GM12872 (cell line): ENCODE measurements at regions not wholly inside any gene's neighbourhood (a gene's known extent, or its start where the extent isn't known, plus 50 kb on each side); places are given as distances from the start of the nearest gene placed in this dataset.

Experiments
- TF ChIP-seq, protein P1 (sequence below): IDR thresholded peaks from 3 replicates; pipeline ENCODE4 v1.5.1; 2011; ENCODE audit warnings: low read depth, mild to moderate bottlenecking, low read length, moderate library complexity; ENCODE audit not compliant: insufficient read depth

DNA sequence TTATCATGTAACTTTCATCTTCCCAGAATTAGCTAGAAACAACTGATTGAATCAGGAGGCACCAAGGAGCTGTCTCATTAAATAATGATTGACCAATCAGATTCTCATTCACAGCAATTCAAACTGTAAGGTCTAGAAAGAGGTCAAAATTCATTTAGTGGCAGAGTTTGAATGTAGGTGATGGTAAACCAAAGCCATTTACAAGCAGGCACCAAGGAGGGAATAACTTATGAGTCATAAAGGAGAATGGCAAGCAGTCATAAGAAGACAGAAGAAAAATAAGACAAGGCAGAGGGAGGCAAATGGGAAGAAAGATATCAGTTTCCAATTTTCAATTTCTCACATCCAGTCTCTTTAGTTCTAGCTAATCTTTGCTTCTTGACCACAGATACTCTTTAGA lies 52.9 kb upstream of the DEFB112 start:
- TF ChIP-seq, protein P1, sequence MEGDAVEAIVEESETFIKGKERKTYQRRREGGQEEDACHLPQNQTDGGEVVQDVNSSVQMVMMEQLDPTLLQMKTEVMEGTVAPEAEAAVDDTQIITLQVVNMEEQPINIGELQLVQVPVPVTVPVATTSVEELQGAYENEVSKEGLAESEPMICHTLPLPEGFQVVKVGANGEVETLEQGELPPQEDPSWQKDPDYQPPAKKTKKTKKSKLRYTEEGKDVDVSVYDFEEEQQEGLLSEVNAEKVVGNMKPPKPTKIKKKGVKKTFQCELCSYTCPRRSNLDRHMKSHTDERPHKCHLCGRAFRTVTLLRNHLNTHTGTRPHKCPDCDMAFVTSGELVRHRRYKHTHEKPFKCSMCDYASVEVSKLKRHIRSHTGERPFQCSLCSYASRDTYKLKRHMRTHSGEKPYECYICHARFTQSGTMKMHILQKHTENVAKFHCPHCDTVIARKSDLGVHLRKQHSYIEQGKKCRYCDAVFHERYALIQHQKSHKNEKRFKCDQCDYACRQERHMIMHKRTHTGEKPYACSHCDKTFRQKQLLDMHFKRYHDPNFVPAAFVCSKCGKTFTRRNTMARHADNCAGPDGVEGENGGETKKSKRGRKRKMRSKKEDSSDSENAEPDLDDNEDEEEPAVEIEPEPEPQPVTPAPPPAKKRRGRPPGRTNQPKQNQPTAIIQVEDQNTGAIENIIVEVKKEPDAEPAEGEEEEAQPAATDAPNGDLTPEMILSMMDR: no peak

DNA sequence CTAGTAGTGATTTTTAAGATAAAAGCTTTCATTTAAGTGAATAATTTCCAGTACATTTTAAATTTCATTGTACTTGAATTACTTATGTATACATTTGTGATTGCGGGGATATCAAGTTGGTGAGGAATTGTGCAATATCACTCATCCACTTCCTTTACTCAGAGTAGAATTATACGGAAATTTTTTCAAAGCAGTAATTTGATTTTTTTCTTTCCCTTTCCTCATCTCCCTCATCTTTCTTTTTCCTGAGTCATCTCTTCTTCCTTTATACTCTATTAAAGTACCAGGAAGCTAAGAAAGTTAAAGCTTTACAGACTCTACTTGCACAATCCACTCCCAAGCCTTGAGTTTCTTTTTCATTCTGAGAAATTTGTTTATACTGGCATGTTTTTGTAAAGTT lies 60.9 kb upstream of the DEFB112 start:
- TF ChIP-seq, protein P1: no peak

DNA sequence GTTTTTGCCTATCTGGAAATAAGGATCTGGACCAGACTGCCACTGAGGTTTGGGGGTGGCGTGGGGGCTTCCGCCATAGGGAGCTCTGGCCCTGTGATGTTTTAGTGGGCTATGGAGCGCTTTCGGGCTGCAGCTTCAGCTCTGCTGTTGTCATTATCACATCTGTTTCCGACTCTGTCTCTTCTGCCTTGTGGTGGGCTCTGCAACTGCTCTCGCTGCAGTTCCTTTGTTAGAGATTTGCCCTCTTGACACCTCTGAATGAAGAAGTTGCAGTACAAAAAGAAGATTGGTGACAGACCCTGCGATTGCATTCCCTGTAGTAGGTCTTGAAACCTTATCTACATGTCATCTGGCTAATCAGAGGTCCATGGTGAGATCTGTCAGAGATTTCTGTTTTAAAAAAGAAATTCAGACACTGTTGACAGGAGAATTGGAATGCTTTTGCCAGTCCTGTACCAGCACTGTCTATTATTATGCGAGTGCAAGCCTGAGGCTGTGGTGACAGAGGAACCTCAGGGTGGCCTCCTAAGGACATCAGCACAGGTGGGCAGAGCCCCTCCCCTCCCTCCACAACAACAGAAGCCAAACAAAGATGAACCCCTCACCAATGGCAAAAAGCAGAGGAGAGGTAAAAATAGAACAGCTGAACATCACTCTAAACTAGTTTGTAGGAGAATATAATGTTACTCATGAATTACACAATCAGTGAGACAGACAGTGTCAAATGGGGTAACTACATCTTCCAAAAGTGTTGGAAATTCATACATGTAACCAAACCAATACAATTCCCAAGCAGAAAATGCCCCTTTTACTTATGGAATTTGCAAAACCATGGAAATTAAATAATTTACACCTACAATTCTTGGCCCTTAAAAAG lies 63.5 kb upstream of the DEFB112 start:
- TF ChIP-seq, protein P1: no peak

DNA sequence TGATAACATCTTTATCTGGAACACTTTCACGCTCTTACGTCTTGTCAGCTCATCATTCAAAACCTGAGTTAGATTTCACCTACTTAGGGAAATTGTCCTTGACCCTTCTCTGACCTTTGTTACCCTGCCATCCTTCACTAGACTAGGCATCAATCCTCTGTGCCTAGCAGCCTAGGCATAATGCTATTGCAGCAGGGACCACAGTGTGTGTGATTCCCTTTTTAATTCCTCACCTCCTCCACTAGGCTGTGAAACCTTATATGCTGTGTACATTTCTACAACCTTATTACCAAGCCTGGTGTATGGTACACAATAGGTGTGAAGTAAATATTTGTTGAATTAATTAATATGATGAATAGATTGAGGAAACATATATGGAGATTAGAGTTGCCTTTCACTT lies 66.7 kb upstream of the DEFB112 start:
- TF ChIP-seq, protein P1: no peak

DNA sequence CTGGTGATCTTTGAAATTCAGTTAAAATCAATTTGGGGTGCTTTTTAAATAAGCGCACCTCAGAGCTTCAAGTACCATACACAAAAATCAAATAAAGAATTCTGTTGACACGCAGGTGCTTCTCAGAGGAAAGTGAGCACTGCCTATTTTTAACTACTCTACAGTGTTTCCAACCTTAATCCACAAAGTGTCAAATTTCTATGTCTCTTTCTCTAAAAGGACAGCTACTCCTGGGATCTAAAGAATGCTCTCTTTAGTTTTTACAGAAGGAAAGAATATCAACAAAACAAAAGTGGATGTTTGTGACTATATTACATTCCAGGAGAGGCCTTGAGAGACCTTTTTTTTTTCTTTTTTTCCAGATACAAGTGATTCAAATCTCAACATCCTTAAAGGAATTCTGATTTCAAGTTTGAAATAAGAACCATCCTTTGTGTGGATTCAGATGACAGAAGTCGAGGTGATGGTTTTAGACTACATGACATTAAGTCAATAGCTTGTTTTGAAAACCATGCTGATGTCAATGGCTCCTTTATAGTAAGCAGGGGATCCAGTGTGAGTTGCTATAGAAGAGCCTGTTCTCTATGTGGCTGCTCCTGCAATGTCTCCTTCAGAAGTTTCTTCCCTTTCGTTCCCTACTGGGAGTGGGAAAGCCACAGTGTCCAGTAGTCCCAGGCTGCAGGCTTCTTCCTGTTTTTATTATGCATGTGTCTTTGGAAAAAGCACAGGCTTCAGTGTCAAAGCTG lies 67.2 kb upstream of the DEFB112 start:
- TF ChIP-seq, protein P1: no peak

DNA sequence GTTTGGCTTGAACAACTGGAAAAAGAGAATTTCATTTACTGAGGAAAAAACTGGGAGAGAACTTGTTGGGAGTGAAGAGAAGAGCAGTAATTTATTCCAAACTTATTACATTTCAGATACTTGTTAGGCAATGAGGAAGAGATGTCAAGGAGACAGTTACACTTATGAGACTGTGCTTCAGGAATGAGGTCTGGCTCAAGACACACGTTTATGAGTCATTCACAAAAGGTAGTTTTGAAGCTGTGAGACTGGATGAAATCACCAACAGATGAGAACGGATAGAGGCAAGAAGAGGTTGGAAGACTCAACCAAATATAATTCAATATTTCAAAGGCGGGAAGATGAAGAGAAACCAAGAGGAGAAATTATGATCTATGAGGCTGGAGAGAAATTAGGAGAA lies 70.6 kb upstream of the DEFB112 start:
- TF ChIP-seq, protein P1: no peak

DNA sequence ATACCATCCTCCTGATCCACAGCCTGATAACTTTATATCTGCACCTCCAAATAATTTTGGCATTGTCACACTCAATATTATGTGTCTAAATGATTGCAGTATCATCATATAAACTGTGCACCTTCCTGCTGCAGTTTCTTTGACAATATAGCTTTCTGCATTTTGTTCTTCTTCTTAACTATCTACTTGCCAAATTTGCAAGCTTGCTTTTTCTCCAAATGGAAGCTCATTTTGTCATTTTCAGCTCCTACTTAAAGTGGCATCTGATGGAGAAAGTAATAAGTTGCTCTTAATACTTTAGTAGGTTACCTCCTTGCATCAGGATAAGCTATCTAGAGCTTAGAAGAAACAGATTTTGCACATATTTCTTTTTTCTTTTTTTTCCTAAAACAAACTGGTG lies 74.0 kb upstream of the DEFB112 start:
- TF ChIP-seq, protein P1: no peak
